Stimulated activated CD4-positive, alpha-beta T cell treated with anti-CD3 and anti-CD28 coated beads, Interleukin-1b, Interleukin-23, amount 100 ng/mL, for 4 hours (primary cell): ENCODE measurements at regions not wholly inside any gene's neighbourhood (a gene's known extent, or its start where the extent isn't known, plus 50 kb on each side); places are given as distances from the start of the nearest gene placed in this dataset.
A peak's percentile ranks its signal among the peaks of the same experiment; 100 is the strongest.

ENCODE experiments used
- DNase-seq, 2 donors: peaks; one replicate each; pipeline ENCODE4 v3.0.0-alpha.2; 2020; ENCODE audit warnings: low read depth in 2 of 2

DNA sequence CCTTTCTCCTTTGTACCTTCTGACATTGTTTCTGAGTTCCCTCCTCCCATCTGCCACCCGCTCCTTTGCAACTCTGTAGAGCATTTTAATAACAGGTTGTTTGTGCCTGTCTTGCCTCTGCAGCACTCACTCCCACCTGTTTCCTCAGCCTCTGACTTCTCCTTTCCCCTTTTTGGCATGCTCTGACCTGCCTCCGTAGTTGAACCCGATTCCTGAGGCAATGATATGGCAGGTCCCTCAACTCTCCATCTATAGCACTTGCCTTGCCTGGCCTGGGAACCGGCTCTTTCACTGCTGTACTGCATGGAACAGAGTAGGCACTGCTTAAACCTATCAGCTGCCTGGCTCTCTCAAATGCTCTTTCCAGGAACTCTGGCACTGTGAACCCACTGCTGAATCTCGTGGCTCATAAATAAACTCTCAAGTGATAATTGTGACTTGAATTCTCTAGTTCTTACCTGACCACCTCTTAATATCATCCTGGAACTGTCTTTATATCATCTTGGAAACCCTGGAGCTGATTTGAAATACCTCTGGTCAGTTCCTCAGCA lies 50.3 kb downstream of the UTRN start:
- no peak for DNase-seq

DNA sequence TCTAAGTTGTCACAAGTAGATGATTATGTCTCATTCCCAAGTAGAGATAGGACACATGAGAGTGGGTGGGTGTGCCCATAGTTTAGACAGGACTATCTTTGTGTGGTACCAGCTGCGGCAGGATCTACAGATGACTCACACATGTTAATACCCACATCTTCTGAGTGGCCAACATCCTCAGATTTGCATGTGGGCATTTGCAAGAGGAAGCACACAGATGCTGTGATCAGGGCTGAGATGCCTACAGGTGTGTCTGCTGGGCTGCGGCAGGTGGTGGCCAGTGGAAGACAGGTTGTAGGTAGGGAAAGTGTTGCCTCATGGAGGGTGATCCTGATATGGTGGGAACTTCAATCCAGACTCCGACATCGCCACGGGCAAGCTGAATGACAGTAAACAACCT lies 50.8 kb downstream of the UTRN start:
- no peak for DNase-seq

DNA sequence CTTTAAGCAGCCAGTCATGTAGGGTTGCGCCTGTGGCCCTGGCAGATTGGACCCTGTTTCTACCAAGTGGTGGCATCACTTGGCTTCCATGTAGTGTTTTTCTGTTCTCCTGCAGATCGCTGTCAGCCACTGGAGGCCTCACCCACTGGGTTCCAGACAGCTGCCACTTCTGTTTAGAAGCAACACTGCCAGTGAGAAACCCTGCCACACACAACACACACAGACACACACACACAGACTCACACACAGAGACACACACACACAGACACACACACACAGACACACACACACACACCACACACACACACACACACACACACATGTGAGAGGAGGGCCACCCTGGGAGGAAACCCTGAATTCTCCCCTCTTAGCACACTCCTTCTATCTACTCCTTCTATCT lies 51.8 kb downstream of the UTRN start:
- no peak for DNase-seq

DNA sequence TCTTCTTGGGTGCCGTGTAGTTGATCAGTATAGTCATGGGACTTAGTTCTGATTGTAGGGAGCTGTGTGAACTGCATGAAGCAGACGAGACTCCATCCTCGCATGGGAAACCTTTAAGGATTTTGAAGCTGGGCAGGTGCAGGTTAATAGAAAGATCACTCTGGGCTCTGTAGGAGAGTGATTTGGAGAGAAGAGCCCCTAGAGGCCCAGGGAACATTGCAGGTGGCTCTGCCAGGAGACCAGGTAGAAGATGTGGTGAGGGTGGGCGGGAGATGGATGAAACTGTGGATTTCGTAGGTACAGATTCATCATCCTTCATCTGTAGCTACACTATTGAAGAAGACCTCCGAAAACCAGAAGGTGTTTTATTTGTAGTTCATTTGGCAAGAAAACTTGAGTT lies 53.3 kb downstream of the UTRN start:
- DNase-seq = no peak

DNA sequence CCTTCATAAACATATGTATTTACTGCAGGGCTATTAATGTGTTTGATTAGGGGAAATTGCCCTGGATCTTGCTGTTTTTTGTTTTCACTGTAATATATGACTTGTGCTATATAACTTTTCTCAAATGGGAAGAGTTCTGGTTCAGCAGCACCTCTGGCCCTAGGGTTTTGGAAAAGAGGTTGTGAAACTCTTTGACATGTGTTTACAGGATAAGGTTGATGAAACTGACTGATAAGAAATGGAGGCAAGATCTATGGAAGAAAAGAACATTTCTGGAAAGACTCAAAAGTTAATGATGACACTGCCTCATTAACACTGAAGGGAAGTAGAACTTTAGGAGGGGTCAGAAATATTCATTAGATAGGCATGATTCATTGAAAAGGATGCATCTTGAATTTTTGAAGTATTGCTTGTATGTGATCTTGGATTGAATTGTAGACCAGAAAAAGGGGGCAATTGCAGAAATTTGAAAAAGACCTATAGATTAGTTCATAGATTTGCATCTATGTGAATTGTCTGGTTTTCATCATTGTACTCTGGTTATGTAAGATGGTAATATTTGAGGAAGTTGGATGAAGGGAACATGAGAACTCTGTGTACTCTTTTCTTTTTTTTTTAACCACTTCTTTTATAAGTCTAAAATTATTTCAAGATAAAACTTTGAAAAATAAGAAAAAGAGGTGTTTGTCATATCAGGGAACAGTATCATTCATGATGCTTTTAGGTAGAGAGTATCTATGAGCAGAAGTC lies 54.0 kb downstream of the UTRN start:
- DNase-seq = no peak

DNA sequence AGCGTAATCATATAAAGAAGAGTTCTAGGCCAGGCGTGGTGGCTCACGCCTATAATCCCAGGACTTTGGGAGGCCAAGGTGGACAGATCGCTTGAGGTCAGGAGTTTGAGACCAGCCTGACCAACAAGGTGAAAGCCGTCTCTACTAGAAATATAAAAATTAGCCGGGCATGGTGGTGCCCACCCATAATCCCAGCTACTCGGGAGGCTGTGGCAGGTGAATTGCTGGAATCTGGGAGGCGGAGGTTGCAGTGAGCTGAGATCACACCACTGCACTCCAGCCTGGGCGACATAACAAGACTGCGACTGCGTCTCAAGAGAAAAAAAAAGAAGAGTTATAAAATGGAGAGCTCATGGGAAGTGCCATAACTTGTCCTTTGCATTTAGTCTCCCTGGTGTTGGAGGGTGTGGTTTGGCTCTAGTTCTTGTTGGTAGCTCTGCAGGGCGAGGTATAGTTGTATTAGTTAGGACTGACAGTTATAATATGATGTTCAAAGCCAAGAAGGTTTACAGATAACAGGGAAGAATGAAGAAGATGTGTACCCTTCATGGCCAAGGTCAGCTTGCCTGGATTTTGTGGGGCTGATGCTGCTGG lies 54.8 kb downstream of the UTRN start:
- DNase-seq = no peak

DNA sequence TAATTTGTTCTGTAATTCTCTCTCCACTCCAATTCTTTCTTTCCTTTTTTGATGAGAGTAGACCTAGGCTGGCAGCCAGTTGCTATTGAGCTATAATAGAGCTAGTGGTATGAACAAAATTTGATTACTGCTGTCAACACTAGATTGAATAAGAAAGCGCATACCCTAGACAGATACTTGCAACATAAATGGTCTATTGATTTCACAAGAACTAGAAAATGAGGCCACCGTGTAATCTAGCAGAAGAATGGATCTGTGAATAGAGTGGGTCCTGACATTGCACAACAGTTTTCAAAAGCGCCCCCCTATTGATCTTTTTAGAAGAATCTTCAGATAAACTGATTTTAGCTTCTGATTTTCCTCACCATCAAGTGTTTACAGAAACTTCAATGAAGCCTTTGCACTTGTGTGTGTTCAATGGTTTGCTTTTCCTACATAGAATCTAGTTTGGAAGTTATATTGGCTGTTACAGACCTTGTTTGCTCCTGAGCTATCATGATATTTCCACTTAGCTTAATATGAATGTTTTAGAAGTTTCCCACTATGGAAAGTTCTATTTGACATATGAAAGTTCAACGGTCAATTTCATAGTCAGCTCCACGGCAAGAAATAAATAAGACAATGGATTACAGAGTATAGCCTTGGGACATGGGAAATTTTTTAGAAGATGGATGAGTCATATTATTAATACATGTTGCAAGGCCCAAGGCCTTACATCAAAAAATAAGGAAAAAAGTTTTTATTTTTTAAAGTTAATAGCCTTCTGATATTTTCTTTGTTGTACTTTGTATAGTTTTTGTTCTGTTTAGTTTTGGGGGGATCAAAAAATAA lies 55.6 kb downstream of the UTRN start:
- DNase-seq = no peak

DNA sequence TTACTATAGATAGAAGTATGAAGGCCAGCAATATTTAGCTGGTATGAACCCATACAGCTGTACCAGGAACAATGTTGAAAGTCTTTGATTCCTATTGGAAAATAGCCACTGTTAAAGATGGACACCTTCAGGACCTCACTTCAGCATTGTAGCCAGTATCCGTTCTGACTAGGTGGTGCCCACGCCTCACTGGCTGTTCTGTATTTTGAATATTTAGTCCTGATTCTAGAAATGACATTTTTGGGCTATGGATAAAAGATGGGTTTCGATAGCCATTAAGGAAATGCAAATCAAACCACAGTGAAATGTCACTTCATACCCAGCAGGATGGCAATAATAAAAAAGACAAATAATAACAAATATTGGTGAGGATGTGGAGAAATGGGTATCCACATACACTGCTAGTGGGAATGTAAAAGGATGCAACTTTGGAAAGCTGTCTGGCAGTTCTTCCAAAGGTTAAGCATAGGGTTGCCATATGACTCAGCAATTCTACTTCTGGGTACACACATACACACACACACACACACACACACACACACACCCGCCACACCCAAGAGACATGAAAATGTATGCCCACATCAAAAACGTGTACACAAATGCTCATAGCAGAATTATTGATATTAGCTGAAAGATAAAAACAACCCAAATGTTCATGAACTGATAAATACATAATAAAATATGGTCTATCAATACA lies 56.8 kb downstream of the UTRN start:
- DNase-seq = no peak

DNA sequence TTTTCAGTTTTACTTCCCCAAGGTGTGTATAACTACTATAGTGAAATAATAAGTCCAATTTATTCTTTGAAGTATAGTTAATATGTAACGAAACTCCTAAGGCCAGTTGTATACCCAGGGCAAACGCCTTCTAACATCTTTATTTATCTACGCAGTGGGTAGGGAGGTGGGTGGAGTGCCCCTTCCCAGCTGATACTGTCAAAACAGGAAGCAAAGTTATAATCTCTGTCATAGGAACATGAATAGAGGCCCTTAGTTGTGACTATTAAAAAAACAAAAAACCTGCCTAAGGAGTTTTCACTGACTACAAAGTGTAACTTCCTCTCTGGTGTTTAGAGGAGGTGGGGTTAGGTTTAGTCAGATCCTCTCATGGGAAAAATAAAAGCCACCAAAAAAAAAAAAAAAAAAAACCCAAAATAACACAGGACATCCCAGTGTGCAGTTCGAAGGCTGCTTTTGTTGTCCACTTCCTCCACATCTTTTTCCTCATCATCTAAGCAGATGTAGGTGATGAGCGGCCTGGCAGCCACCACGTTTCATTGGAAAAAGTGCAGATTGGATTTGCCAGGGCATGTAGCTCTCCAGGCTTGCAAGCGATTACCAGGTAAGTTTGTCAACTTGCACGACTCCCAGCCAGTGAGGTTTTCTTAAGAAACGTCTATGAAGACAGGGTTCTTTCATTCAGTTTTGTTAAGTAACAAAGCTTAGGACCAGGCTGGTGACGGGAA lies 58.7 kb downstream of the UTRN start:
- no peak for DNase-seq

DNA sequence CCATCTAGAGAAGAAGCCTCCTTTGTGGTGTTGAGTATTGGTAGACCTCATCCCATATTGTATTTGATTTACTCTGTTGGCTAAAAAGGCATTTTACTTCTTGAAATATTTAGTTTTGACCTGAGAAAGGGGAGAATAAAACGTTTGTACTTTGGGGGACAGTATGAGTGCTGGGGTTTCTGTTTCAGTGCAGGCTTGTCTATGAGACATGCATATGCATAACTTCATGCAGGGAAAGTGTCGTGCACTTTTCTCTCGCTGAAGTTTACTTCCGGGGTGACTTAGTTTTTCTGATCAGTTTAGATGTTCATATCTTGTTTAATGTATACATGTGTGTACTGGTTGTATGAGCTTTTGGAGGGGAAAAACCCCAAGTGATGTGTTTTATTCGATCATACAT lies 59.5 kb downstream of the UTRN start:
- DNase-seq = peak in 1 of 2 donors; percentile 43

DNA sequence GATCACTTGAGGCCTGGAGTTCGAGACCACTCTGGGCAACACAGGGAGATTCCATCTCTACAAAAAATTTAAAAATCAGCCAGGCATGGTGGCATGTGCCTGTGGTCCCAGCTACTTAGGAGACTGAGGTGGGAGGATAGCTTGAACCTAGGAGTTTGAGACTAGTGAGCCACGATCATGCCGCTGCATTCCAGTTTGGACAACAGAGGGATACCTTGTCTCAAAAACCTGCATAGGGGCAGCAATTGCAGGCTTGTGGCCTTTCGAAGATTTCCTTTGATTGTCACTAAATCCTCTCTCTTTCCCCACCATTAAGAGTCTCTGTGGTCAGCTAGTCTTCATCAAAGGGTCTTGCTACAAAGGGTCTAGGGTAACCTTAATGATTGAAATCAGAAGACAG lies 60.3 kb downstream of the UTRN start:
- DNase-seq = no peak

DNA sequence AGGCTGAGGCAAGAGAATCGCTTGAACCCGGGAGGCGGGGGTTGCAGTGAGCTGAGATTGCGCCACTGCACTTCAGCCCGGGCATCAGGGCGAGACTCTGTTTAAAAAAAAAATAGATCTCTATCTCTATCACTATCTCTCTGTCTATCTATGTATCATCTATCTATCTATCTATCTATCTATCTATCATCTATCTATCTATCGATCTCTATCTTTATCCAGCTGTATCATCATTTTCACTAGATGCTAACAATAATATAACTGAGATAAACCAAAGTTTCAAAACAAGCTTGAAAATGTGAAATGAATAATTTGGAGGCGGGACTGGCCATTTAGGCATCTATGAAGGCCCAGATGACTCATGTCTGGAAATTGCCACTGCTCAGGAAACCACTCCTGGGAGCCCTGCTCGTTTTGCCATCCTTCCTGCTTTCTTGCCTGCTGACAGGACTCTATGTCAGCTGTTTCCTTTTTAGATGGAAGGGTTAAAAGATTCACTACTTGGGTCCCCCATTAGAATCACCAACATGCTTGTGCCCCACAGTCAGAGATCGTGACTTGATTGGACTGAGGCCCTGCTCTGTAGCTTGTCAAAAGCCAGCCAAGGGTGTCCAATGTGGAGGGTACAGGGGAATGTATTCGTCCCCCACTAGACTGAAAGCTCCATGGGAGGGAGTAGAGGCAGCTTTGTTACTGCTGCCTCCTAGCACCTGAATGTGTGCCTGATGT lies 61.7 kb downstream of the UTRN start:
- no peak for DNase-seq

DNA sequence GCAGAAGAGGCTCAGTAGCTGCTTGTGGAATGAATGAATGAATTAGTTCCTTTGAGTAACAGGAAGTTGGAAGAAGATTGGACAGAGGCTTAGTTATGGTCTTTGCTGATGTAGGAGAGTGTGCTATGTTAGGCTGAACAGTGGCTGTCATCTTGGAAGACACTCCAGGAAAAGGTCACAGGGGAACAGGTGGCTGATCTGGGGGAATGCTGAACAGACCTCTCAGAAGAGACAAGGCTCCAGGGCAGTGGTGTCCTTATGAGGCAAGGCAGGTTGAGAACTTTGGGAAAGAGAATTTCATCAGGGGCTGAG lies 62.3 kb downstream of the UTRN start:
- DNase-seq = no peak

DNA sequence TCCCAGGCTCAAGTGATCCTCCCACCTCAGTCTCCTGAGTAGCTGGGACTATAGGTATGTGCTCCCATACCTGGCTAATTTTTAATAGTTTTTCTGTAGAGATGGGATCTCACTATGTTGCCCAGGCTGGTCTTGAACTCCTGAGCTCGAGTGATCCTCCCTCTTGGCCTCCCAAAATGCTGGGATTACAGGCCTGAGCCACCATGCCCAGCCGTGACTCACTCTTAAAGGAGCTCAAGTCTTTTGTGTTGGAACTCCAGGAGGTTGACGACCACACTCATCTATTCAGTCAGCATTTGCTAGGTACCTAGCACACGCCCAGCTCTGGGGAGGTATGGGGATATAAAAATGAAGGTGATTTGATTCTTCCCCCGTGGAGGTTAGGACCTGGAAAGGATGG lies 62.8 kb downstream of the UTRN start:
- no peak for DNase-seq

DNA sequence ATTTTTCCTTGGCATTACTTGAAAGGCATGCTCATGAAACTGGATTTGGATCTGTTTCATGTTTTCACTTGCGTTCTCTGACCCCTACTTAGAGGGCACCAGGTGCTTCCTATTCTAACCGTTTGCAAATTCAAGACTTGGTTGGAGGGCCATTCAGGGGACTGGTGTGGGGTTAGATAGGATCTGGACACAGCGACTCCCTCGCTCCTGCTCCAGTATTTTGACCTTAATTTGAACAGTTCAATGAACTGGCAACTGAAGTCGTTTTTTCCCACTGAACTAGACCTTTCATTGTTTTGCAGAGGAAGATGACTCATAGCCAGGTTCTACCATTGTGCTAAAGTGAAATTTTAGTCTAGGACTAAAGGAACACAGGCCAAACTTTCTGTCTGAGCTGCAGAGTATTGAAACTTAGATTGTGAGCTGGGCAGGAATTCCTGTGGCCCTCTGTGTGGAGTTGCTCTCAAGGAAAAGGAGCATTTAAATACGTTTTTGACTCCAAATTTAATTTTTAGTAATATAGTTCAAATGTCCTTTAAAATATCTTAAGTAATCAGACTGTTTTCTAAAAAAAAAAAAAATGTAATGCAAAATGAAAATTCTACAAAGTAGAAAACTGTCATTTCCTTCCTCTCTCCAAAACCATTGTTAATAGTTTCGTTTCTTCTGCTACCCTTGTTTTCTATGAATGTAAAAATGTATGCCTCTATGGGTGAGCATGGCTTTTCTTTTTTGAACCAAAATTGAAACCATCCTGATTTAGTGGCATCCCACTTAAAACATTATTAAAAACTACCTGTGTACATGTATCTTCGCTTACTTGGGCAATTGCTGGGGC lies 64.8 kb downstream of the UTRN start:
- no peak for DNase-seq

DNA sequence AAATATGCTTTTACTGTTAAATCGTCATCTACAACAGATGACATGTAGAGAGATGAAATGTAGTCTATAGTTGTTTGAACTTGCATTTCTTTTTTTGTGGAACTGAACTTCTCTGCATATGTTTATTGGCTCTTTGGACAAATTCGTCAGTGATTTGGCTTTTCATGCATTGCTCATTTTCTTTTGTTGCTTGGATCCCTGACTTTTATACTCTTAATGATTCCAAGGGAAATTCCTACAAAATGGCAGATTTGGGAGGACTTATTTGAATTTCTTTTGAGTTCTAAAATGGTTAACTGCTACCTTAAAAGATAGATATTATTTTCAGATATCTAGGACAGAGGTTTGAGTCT lies 65.4 kb downstream of the UTRN start:
- DNase-seq = no peak

DNA sequence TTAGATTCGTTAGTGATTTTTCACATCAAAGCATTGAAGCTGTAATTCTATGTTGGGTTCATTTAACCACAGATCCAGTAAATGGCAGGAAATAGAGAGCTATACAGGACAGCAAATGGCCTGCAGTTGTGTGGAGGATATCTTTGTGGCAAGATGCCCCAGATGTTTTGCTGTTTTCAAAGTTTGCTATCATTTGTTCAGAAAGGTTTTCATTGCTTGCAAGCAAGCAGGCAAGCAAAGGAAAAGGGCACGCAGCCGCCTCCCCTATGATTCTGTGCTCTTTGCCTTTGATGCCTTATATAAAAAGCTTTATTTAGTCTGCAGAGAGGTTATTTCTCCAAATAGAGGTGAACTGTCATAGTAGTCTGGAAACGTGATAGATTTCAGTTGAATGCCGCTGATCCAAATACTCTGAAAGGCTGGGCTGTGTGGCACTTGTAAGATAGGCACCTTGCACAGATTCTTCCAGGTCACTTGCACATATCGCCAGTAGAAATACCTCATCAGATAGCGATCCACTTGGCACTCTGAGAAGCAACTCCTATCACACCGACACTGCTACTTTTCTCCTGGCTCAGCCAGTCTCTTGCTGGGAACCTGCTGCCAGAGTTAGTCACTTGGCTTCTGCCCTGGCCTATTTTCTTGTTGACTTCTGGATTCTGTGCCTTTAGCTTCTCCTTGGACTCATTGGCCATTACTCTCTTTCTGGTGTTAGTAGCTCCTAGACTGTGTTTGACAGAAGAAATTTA lies 66.4 kb downstream of the UTRN start:
- DNase-seq = no peak

DNA sequence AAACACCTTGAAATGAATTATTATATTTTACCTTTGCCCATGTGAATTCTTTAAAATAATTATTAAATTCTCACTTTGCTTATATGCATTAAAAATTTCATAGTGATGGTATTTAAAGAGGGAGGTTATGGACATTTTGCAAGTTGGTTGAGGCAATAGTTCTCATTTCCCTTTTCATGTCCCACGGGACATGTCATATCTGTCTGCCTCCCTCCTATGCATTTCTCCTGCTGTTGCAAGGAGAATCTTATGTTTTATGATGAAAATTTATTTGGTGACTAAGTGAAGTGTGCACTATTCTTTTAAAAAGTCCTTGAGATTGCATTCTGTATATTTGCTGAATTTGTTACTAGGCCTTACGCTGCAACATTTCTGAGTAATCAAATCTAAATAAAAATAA lies 67.2 kb downstream of the UTRN start:
- no peak for DNase-seq

DNA sequence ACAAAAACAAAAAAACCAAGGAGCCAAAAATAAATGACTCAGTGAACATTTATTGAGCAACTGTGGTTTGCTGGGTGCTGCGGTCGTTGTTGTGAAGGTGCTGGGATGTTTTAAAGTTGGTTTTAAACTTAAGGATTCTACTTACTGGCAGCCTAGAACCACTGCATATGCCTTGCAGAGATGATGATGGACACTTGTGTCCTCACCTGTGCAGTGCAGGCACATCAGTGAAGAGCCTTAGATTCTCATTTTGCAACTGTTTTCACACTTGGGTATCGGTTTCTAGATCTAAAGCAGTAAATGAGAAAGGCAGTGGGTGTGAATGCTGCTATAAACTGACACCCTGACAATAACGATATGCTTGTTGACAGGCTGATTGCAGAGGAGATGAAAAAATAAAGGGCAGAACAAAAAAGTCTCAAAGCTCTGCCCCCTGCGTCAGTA lies 68.8 kb downstream of the UTRN start:
- DNase-seq = no peak
